Transverse colon (tissue), 3 donors: ENCODE measurements at regions not wholly inside any gene's neighbourhood (a gene's known extent, or its start where the extent isn't known, plus 50 kb on each side); places are given as distances from the start of the nearest gene placed in this dataset.

Experiments
- CTCF ChIP-seq, 5 experiments: fragments of 200-600 bp in 3 of 5; fragments of 450-650 bp in 2 of 5; sonication (generic) in 3 of 5; IDR thresholded peaks; 1 replicate in 2 of 5; 2 replicates in 3 of 5; pipeline ENCODE4 v1.5.1; 2016 to 2017; ENCODE audit warnings: antibody characterized with exemption in 5 of 5, inconsistent platforms in 3 of 5, mild to moderate bottlenecking in 2 of 5, moderate library complexity in 1 of 5
- POLR2A ChIP-seq: fragments of 450-650 bp; IDR thresholded peaks from one replicate; pipeline ENCODE4 v1.6.1; 2016; ENCODE audit warnings: antibody characterized with exemption, mild to moderate bottlenecking, moderate library complexity

GRCh38 chr12:98227162-98227561 is 288.2 kb upstream of the TMPO start:
- TF ChIP-seq CTCF (IDR thresholded peaks at IDR 0.05) = peak in 3 of 5 experiments; percentile 7 to 14 (median 11)
- TF ChIP-seq POLR2A = no peak
